Liver (tissue), 3 donors: ENCODE measurements at regions not wholly inside any gene's neighbourhood (a gene's known extent, or its start where the extent isn't known, plus 50 kb on each side); places are given as distances from the start of the nearest gene placed in this dataset.

Experiments used
- RAD21 ChIP-seq, 2 donors: IDR thresholded peaks; 2 replicates each; pipeline ENCODE4 v1.6.1; 2016; ENCODE audit warnings: antibody characterized with exemption in 2 of 2, mild to moderate bottlenecking in 2 of 2
- YY1 ChIP-seq: IDR thresholded peaks from 2 replicates; pipeline ENCODE4 v1.6.1; 2016; ENCODE audit warnings: antibody characterized with exemption, mild to moderate bottlenecking
- TF ChIP-seq, protein P1 (sequence below): fragments of 150-350 bp; IDR thresholded peaks from 2 replicates; pipeline ENCODE4 v1.5.1; 2017; ENCODE audit warnings: improper control_type of control experiment, low read depth, low read length; ENCODE audit not compliant: missing input control
- TF ChIP-seq, protein P2 (sequence below): IDR thresholded peaks from 2 replicates; pipeline ENCODE4 v1.6.1; 2016; ENCODE audit warnings: antibody characterized with exemption, mild to moderate bottlenecking
- donor health status: healthy.
- donor health status: healthy.

DNA sequence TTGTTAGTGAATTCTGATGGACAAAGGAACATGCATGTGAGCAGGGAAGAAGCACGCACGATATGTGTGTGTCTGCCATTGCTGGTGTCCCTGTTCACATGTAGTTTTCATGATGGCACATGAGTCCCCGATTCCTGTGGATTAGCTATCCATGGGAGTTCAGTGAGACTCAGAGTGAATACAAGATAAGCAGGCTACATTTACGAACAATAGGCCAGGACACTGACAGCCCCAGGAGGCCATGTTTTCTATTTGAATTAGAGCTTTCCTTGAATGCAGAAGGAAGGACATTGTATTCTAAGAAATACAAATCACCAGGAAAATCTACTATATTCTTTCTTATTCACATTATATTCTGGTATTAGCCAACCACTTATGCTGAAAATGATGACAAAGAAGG lies 171.4 kb downstream of the PPP1R2C start:
- TF ChIP-seq, protein P1, sequence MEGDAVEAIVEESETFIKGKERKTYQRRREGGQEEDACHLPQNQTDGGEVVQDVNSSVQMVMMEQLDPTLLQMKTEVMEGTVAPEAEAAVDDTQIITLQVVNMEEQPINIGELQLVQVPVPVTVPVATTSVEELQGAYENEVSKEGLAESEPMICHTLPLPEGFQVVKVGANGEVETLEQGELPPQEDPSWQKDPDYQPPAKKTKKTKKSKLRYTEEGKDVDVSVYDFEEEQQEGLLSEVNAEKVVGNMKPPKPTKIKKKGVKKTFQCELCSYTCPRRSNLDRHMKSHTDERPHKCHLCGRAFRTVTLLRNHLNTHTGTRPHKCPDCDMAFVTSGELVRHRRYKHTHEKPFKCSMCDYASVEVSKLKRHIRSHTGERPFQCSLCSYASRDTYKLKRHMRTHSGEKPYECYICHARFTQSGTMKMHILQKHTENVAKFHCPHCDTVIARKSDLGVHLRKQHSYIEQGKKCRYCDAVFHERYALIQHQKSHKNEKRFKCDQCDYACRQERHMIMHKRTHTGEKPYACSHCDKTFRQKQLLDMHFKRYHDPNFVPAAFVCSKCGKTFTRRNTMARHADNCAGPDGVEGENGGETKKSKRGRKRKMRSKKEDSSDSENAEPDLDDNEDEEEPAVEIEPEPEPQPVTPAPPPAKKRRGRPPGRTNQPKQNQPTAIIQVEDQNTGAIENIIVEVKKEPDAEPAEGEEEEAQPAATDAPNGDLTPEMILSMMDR: no peak
- TF ChIP-seq, protein P2, sequence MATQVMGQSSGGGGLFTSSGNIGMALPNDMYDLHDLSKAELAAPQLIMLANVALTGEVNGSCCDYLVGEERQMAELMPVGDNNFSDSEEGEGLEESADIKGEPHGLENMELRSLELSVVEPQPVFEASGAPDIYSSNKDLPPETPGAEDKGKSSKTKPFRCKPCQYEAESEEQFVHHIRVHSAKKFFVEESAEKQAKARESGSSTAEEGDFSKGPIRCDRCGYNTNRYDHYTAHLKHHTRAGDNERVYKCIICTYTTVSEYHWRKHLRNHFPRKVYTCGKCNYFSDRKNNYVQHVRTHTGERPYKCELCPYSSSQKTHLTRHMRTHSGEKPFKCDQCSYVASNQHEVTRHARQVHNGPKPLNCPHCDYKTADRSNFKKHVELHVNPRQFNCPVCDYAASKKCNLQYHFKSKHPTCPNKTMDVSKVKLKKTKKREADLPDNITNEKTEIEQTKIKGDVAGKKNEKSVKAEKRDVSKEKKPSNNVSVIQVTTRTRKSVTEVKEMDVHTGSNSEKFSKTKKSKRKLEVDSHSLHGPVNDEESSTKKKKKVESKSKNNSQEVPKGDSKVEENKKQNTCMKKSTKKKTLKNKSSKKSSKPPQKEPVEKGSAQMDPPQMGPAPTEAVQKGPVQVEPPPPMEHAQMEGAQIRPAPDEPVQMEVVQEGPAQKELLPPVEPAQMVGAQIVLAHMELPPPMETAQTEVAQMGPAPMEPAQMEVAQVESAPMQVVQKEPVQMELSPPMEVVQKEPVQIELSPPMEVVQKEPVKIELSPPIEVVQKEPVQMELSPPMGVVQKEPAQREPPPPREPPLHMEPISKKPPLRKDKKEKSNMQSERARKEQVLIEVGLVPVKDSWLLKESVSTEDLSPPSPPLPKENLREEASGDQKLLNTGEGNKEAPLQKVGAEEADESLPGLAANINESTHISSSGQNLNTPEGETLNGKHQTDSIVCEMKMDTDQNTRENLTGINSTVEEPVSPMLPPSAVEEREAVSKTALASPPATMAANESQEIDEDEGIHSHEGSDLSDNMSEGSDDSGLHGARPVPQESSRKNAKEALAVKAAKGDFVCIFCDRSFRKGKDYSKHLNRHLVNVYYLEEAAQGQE: no peak
- TF ChIP-seq RAD21 (IDR thresholded peaks at IDR 0.05) (no peak), YY1 (no peak)
